Hematopoietic multipotent progenitor cell treated with erythropoietin and hydrocortisone succinate and interleukin-3 and kit ligand, for 17 days (in vitro differentiated cells): ENCODE measurements at regions not wholly inside any gene's neighbourhood (a gene's known extent, or its start where the extent isn't known, plus 50 kb on each side); places are given as distances from the start of the nearest gene placed in this dataset.
"Not testable (repeated sequence)": the region's sequence is repeated elsewhere in the genome, so short reads cannot be mapped to it uniquely, and the experiment has no call there.

ENCODE experiments used
- DNase-seq: peaks from one replicate; pipeline ENCODE4 v3.0.0-alpha.2; 2015; ENCODE audit warnings: low spot score

DNA sequence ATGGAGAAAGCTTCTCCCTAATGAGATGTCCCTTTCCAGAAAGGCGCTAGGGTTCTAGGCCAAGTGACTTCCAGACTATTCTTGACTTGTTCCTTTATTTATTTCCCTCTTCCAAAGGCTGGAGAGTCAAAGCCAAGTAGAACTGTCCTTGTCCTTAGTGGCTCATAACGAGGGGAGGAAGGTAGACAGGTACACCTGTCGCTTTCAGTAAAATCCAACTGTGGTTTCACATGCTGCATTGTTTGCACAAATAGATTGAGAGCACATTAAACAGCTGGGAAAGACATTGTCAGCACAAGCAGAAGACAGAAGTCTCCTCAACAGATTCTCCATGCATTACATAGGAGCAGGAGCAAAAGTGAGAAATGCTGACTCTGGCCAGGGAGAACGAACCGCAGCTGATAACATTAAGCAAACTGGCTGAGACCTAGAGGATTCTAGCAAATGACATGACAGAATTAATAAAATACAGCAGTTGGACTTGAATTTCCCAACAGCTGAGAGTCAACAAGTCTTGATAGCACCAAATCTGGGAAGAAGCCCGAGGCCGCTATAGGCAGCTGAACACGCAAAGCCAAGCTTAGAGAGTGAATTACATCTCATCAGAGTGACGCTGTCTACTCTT, 227.7 kb downstream of the TLE3 start:
- DNase-seq: no peak

GRCh38 chr15:69871511-69872134, 226.1 kb downstream of the TLE3 start:
- no peak for DNase-seq

- DNase-seq: no peak
Observed at GRCh38 chr15:69873807-69874206, 223.9 kb downstream of the TLE3 start.

- DNase-seq: no peak
Observed at GRCh38 chr15:69874321-69874720, 223.4 kb downstream of the TLE3 start.

DNA sequence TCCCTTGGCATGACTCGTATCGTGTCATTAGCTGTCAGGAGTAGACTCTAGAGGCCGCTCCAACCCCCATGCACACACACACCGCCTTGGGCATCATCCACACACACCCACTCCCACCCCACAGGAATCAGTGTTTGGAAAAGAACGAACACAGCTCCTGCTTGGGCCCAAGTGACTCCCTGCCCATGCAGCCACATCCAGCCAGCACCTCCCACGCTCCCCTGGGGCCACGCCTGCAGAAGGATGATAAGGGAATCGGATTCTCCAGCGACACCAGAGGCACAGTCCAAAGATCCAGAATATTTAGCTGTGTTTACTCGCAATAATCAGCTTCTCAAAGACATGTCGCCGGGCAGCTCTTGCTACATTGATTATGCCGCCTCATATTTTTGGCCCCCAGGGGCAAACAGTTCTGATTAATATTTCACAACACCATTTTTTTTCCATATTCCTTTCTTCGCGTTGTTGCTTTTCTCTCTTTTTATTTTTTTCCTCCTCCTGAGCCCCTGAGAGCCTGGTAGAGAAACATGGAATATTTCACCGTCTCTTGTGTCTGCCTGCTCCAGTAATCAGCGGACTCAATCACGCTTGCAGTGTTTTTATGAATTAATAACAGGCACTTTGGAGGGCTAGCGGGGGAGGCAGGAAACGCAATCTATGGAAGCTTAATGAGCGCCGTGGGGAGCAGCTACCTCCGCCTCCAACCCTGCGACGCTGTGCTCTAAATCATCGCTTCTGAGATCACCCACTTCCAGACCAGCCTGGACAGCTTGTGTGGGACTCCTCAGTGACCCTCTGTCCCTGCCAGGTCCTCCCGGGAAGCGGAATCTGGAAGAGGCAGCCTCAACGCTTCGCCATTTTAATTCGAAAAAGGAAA, 221.4 kb downstream of the TLE3 start:
- no peak for DNase-seq

GRCh38 chr15:69879963-69880362, 217.8 kb downstream of the TLE3 start:
- not testable (repeated sequence) for DNase-seq

- DNase-seq: no peak
Observed at GRCh38 chr15:69880571-69881301, 217.0 kb downstream of the TLE3 start.

DNA sequence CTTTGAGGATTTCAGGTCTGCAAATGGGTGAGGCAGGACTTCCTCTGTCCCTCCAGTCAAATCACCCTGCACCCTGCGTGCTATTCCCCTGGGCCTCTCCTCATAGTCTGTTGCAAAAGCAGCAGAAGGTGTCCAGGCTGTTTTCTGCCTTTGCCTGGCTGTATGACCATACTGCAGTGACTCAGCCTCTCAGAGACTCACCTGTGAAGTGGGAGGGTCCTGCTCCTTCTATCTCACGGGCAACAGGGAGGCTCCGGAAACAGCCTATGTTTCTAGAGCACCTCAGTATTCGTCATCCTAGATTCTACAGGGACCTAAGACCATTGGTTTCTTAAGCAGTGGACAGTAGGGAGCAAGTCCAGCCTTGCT, 216.4 kb downstream of the TLE3 start:
- DNase-seq: no peak

GRCh38 chr15:69881766-69882165, 216.0 kb downstream of the TLE3 start:
- DNase-seq: no peak

GRCh38 chr15:69883306-69883705, 214.4 kb downstream of the TLE3 start:
- no peak for DNase-seq

DNA sequence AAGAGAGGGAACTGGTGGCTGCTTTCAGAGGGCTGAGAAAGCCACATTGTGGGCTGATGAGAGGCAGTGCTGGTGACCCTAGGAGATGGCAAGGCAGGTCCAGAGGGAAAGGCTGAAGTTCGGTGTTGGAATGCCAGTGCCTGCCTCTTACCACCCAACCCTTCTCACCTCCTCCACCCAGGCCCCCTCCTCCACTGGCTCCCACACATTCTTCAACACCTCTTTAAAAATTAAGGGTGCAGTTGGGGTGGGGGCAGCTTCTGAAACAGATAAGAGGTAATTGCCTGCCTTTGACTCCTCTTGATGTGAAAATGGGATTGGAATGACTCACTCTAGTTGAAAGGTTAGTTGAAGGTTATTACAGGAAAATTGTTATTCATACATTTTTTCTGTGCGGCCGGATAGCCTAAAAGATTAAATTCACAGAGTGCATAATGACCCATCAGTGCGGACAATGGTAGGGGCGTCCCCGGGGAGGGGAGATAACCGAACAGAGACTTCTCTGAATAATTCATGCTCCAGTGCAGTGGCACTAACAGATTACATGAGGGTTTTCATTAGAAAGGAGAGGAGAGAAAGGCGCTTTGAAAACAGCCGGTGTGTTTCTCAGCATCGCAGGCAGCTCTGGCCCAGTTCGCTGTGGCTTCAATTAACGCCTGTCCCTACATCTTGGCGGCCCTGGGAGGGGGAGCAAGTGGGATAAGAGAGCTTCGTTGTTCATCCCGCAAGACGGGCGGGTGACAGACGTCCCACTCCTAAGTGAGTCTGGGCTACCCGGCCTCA, 212.4 kb downstream of the TLE3 start:
- no peak for DNase-seq

- DNase-seq: no peak
Observed at GRCh38 chr15:69887009-69887408, 210.7 kb downstream of the TLE3 start.

DNA sequence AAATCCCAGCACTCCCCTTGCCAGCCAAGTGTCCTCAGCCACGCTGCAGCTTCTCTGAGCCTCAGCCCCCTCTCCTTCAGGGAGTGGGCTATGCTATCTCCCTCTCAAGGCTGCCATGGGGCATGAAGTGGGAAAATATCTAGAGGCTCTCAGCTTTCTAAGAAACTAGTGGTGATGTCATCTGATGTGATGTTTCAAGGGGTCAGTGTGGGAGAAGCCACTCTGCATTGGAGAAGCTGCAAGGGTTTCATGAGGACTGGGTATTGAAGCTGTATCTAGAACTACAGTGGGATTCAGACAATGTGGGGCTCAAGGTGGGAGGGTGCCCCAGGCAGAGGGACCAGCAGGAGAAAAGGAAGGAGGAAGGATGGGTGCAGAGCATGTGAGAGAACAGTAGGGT, 210.2 kb downstream of the TLE3 start:
- DNase-seq: no peak

DNA sequence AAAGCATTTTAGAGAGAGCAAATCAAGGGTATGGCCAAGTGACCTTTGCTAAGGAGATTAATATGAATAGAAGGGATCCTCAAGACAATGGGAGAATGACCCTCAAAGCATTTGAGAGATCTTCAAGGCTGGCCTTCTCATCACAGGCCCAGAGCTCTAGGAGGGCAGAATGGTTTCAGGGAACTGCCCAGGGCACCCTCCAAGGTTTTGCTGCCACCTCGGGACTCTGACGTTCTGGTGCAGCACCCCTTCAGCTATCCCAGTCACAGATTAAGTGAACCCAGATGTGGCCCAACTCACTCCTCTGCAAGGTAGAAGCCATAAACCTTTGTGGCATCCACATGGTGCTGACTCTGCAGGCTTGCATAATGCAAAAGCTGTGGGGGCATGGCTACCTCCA, 209.3 kb downstream of the TLE3 start:
- no peak for DNase-seq

- no peak for DNase-seq
Observed at GRCh38 chr15:69891070-69891536, 206.6 kb downstream of the TLE3 start.

DNA sequence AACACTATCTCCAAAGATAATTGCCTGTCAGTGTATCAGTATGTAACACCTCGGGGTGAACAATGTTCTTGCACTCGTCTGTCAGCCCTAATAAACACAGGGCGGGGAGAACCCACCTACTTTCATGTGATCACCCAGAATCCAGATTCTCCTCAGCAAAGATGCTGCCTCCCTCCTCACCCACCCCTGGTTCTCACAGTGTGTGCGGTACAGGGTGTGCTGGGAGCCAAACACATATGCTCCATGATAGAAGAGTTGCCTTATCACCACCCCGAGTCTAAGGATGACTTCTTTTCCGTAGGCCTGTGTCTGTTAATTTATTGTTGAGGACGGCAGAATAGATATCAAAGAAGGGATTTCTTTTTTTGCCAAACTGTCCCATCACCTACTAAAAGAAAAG, 206.1 kb downstream of the TLE3 start:
- DNase-seq: no peak

GRCh38 chr15:69892351-69892750, 205.4 kb downstream of the TLE3 start:
- DNase-seq: no peak

DNA sequence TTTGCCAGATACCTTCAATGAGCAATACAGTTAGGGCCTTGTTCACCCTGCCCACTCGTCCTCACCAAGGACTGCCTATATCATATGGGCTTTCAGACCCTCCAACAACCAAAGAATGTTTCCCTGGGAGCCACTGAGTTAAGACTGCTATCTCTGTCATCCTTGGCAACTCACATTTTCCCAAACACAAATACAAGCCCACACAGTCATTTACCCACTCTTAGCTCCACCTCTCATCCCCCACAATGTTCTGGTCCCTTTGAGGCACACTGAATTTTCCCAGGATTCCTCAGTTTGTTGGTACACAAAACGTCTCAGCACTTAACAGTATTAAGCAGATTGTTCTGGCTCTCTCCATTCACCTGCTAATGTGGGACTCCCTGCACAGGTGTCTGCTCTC, 204.6 kb downstream of the TLE3 start:
- DNase-seq: no peak

DNA sequence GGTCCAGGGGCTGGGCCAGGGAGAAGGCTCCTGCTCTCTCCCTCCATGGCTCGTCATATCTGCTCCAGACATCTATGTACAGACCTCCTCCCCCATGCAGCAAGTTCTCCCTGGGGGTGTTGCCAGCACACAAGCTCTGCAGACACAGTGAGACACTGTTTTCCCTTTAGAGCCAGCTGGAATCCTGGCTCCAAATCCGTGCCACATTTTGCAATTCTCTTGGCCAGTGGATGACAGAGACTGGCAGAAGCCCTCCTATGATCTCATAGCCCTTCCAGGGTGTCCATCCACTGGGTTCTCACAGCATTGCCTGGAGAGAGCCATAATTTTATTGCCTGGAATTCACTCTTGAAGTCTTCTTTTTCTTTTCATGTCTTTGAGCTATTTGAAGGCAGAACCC, 203.9 kb downstream of the TLE3 start:
- DNase-seq: no peak

GRCh38 chr15:69895202-69895601, 202.5 kb downstream of the TLE3 start:
- no peak for DNase-seq

DNA sequence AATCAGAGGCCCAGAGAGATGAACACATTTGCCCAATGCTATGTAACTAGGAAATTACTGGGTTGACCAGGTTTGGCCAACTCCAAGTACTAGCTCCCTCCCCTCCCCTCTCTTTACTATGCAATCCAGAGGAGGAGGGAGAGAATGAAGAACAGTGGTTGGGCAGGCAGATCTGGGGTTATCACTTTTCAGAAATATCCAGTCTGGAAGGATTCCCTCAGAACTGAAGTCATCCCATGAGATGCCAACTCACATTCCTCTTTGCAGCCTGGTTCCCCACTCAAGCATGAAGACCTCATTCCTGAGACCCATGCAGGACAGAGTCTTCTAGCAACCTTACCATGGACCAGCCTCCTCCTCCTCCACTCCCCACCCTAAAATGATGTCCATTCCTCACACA, 201.1 kb downstream of the TLE3 start:
- DNase-seq: no peak

GRCh38 chr15:69897061-69897460, 200.7 kb downstream of the TLE3 start:
- DNase-seq: no peak
